Ammon's horn (tissue), 1 donor: ENCODE measurements at regions not wholly inside any gene's neighbourhood (a gene's known extent, or its start where the extent isn't known, plus 50 kb on each side); places are given as distances from the start of the nearest gene placed in this dataset.
A peak's percentile ranks its signal among the peaks of the same experiment; 100 is the strongest.
"Not testable (repeated sequence)": the region's sequence is repeated elsewhere in the genome, so short reads cannot be mapped to it uniquely, and the experiment has no call there.

ENCODE experiments used
- DNase-seq: peaks from one replicate; pipeline ENCODE4 v3.0.0-alpha.2; 2016; ENCODE audit warnings: low spot score

GRCh38 chr6:97914912-97915311 lies 631.9 kb upstream of the MMS22L start:
- no peak for DNase-seq

- no peak for DNase-seq
Observed at GRCh38 chr6:97915537-97915936, 632.5 kb upstream of the MMS22L start.

GRCh38 chr6:97917369-97917768 lies 634.4 kb upstream of the MMS22L start:
- DNase-seq, result no peak

- DNase-seq, result no peak
Observed at GRCh38 chr6:97919046-97919445, 636.0 kb upstream of the MMS22L start.

- no peak for DNase-seq
Observed at GRCh38 chr6:97919631-97920030, 636.6 kb upstream of the MMS22L start.

GRCh38 chr6:97923249-97923648 lies 640.2 kb upstream of the MMS22L start:
- DNase-seq, result no peak

- DNase-seq, result no peak
Observed at GRCh38 chr6:97925504-97925903, 642.5 kb upstream of the MMS22L start.

- no peak for DNase-seq
Observed at GRCh38 chr6:97939440-97940168, 656.6 kb upstream of the MMS22L start.

- DNase-seq, result no peak
Observed at GRCh38 chr6:97947841-97948240, 664.8 kb upstream of the MMS22L start.

- peak; percentile 4 for DNase-seq
Observed at GRCh38 chr6:97958134-97958533, 675.1 kb upstream of the MMS22L start.

GRCh38 chr6:97963193-97963592 lies 680.2 kb upstream of the MMS22L start:
- DNase-seq, result no peak

GRCh38 chr6:97969065-97969464 lies 686.0 kb upstream of the MMS22L start:
- DNase-seq, result no peak

- DNase-seq, result no peak
Observed at GRCh38 chr6:97977084-97977483, 694.1 kb upstream of the MMS22L start.

GRCh38 chr6:97978855-97979271 lies 695.8 kb upstream of the MMS22L start:
- no peak for DNase-seq

- DNase-seq, result not testable (repeated sequence)
Observed at GRCh38 chr6:97979285-97979684, 696.3 kb upstream of the MMS22L start.

GRCh38 chr6:97989451-97989850 lies 706.4 kb upstream of the MMS22L start:
- no peak for DNase-seq

GRCh38 chr6:97995158-97995557 lies 712.1 kb upstream of the MMS22L start:
- no peak for DNase-seq

GRCh38 chr6:98002678-98003077 lies 719.7 kb upstream of the MMS22L start:
- DNase-seq, result no peak

GRCh38 chr6:98014442-98015201 lies 731.6 kb upstream of the MMS22L start:
- no peak for DNase-seq

GRCh38 chr6:98016565-98016964 lies 733.5 kb upstream of the MMS22L start:
- no peak for DNase-seq

- no peak for DNase-seq
Observed at GRCh38 chr6:98020222-98020621, 737.2 kb upstream of the MMS22L start.

- DNase-seq, result no peak
Observed at GRCh38 chr6:98024359-98024758, 741.3 kb upstream of the MMS22L start.

GRCh38 chr6:98027898-98028297 lies 744.9 kb upstream of the MMS22L start:
- no peak for DNase-seq

- DNase-seq, result no peak
Observed at GRCh38 chr6:98033617-98034016, 750.6 kb upstream of the MMS22L start.
